Smooth muscle cell (in vitro differentiated cells): ENCODE measurements at regions not wholly inside any gene's neighbourhood (a gene's known extent, or its start where the extent isn't known, plus 50 kb on each side); places are given as distances from the start of the nearest gene placed in this dataset.

ENCODE experiments used
- DNase-seq: peaks from one replicate; lab custom pipeline; 2025; ENCODE audit not compliant: unreplicated experiment; lab: John Stamatoyannopoulos, UW
- H2AFZ ChIP-seq: fragments of 200-600 bp; sonication (generic); 2 replicates; pipeline ENCODE4 v1.6.0; 2016; ENCODE audit warnings: antibody characterized with exemption, low read depth, mild to moderate bottlenecking
- H3F3A ChIP-seq: fragments of 200-600 bp; sonication (generic); 2 replicates; pipeline ENCODE4 v1.6.0; 2017; ENCODE audit warnings: antibody characterized with exemption, low read depth
- H3K27ac ChIP-seq: fragments of 200-600 bp; sonication (generic); 2 replicates; pipeline ENCODE4 v1.5.1; 2016; ENCODE audit warnings: low read depth, mild to moderate bottlenecking
- H3K27me3 ChIP-seq: fragments of 200-600 bp; sonication (generic); 2 replicates; pipeline ENCODE4 v1.6.1; 2016; ENCODE audit warnings: low read depth, mild to moderate bottlenecking
- H3K36me3 ChIP-seq: fragments of 200-600 bp; sonication (generic); 2 replicates; pipeline ENCODE4 v1.5.1; 2016; ENCODE audit warnings: low read depth
- H3K4me1 ChIP-seq: fragments of 200-600 bp; sonication (generic); 2 replicates; pipeline ENCODE4 v1.5.1; 2016; ENCODE audit warnings: low read depth
- H3K4me2 ChIP-seq: fragments of 200-600 bp; sonication (generic); 2 replicates; pipeline ENCODE4 v1.6.0; 2016; ENCODE audit warnings: mild to moderate bottlenecking
- H3K4me3 ChIP-seq: fragments of 200-600 bp; sonication (generic); 2 replicates; pipeline ENCODE4 v1.5.1; 2016; ENCODE audit warnings: mild to moderate bottlenecking
- H3K79me2 ChIP-seq: fragments of 200-600 bp; sonication (generic); 2 replicates; pipeline ENCODE4 v1.6.0; 2016; ENCODE audit warnings: low read depth, mild to moderate bottlenecking
- H3K9ac ChIP-seq: fragments of 200-600 bp; sonication (generic); 2 replicates; pipeline ENCODE4 v1.6.0; 2016; ENCODE audit warnings: low read depth
- H3K9me3 ChIP-seq: fragments of 200-600 bp; sonication (generic); replicated peaks from 2 replicates; pipeline ENCODE4 v1.5.1; 2016; ENCODE audit warnings: low read depth
- H4K20me1 ChIP-seq: fragments of 200-600 bp; sonication (generic); 2 replicates; pipeline ENCODE4 v1.6.0; 2016; ENCODE audit warnings: low read depth
- WGBS: methylation state at CpG from one replicate; pipeline ENCODE4 v1.1.7; 2016; ENCODE audit warnings: low lambda C conversion rate; 5-methylcytosine and 5-hydroxymethylcytosine counted together
- TF ChIP-seq, protein P1 (sequence below): fragments of 200-600 bp; sonication (generic); IDR thresholded peaks from 2 replicates; pipeline ENCODE4 v1.5.1; 2017; ENCODE audit warnings: borderline replicate concordance, mild to moderate bottlenecking, antibody characterized with exemption; ENCODE audit not compliant: insufficient read depth, poor library complexity, severe bottlenecking

DNA sequence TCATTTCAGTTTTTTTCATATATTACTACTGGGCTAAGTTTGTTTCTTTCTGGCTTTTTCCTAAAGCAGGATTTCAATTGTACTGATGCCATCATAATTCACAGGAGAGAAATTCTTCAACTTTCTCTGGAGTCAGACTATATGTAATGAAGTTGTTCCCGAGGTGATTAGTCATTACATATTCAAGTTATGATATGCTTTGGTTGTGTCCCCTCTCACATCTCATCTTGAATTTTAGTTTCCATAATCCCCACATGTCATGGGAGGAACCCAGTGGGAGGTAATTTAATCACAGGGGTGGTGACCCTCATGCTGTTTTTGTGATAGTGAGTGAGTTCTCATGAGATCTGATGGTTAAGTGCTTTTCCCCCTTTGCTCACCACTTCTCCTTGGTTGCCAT lies 227.5 kb upstream of the LRIG3 start:
- WGBS, result 86% methylated on average over 1 of the region's 1 CpG

DNA sequence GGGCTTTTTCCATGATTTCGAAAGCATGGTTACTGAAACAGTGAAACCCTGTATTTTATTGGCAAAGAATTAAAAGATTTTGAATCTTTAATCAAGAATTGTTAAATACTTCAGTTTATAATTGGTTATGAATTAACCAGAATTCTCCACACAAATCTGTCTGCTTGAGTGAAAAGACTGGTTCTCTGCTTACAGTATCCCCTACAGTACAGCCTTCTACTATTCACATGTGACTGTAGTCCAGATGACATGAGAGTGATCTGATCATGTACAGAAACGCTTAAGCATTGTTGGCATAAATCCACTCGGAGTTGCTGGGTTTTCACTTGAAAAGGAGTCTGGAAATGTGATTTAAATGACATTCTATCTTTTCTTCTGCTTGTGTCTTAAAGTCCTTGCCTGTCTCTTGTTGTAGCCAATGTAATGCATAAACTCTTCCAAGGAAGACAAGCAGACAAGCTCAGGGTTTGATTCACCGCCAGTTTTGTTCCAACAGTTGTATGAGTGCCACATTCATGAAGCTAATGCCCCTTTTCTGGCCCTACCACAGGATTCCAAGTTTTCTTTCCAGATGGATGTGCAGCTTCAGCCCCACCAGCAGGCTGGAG lies 222.0 kb upstream of the LRIG3 start:
- no peaks in the 10 kb centered on the region for H3K27me3 ChIP-seq
- DNase-seq, result no peak
- no peak overlapping the region for H3K4me2 ChIP-seq
- no peaks in the 10 kb centered on the region for H3K9me3 ChIP-seq
- no peaks in the 10 kb centered on the region for H3K4me1 ChIP-seq
- no peaks in the 10 kb centered on the region for H3K79me2 ChIP-seq
- H2AFZ ChIP-seq, result no peak overlapping the region
- H4K20me1 ChIP-seq, result no peaks in the 10 kb centered on the region
- H3K36me3 ChIP-seq, result no peaks in the 10 kb centered on the region
- H3F3A ChIP-seq, result no peaks in the 10 kb centered on the region
- TF ChIP-seq, protein P1, sequence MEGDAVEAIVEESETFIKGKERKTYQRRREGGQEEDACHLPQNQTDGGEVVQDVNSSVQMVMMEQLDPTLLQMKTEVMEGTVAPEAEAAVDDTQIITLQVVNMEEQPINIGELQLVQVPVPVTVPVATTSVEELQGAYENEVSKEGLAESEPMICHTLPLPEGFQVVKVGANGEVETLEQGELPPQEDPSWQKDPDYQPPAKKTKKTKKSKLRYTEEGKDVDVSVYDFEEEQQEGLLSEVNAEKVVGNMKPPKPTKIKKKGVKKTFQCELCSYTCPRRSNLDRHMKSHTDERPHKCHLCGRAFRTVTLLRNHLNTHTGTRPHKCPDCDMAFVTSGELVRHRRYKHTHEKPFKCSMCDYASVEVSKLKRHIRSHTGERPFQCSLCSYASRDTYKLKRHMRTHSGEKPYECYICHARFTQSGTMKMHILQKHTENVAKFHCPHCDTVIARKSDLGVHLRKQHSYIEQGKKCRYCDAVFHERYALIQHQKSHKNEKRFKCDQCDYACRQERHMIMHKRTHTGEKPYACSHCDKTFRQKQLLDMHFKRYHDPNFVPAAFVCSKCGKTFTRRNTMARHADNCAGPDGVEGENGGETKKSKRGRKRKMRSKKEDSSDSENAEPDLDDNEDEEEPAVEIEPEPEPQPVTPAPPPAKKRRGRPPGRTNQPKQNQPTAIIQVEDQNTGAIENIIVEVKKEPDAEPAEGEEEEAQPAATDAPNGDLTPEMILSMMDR, result no peak
- no peak overlapping the region for H3K4me3 ChIP-seq
- H3K9ac ChIP-seq, result no peak overlapping the region
- H3K27ac ChIP-seq, result no peak overlapping the region
- WGBS, result 82% methylated on average over 4 of the region's 4 CpGs

More for the DNA sequence above, 227.5 kb upstream of the LRIG3 start:
- Histone ChIP-seq H3K4me3 (no peak overlapping the region), H3K27ac (no peak overlapping the region), H3K36me3 (no peaks in the 10 kb centered on the region), H3K27me3 (no peaks in the 10 kb centered on the region), H3K9ac (no peak overlapping the region), H3K4me1 (no peaks in the 10 kb centered on the region), H3K79me2 (no peaks in the 10 kb centered on the region), H3K4me2 (no peak overlapping the region), H3K9me3 (no peaks in the 10 kb centered on the region), H4K20me1 (no peaks in the 10 kb centered on the region), H2AFZ (no peak overlapping the region), H3F3A (no peaks in the 10 kb centered on the region)
- TF ChIP-seq, protein P1, result no peak
- DNase-seq, result no peak

DNA sequence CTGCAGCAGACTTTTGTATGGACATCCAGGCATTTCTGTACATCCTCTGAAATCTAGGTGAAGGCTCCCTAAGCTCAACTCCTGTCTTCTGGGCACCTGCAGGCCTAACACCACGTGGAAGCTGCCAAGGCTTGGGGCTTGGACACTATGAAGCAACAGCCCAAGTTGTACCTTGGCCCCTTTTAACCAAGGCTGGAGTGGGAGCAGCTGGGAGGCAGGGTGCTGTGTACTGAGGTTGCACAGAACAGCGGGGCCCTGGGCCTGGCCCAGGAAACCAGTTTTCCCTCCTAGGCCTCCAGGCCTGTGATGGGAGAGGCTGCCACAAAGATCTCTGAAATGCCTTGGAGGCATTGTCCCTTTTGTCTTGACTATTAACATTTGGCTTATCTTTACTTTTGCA lies 214.4 kb upstream of the LRIG3 start:
- no peaks in the 10 kb centered on the region for H3K27me3 ChIP-seq
- no peak overlapping the region for H3K27ac ChIP-seq
- no peak overlapping the region for H3K4me3 ChIP-seq
- H3K36me3 ChIP-seq, result no peaks in the 10 kb centered on the region
- no peak overlapping the region for H2AFZ ChIP-seq
- no peak overlapping the region for H3K9ac ChIP-seq
- peaks cover 13% of the 10 kb centered on the region for H3K4me1 ChIP-seq
- no peaks in the 10 kb centered on the region for H4K20me1 ChIP-seq
- no peaks in the 10 kb centered on the region for H3F3A ChIP-seq
- no peaks in the 10 kb centered on the region for H3K79me2 ChIP-seq
- TF ChIP-seq, protein P1, result no peak
- 40% methylated on average over 2 of the region's 2 CpGs for WGBS
- DNase-seq, result no peak
- H3K4me2 ChIP-seq, result no peak overlapping the region
- H3K9me3 ChIP-seq, result no peaks in the 10 kb centered on the region

DNA sequence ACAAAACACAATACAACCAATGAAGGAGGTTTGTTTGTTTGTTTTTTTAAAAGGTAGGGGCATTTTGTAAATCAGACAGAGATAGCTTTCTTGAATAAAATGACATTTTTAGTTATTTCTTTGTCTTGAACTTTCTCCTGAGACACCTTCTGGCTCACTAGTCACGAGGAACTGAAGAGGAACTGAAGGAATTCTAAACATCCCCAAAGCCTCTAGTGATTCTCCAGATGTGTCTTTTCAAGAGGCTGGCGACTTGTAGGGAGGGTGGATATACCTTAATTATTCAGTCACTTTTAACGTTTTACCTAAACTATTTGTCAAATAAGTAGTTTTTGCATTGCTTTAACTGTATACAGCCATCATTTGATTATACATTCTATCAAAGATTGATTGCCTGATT lies 211.2 kb upstream of the LRIG3 start:
- no peak for DNase-seq
- no peak overlapping the region for H3K27ac ChIP-seq
- no peaks in the 10 kb centered on the region for H3K79me2 ChIP-seq
- peaks cover 13% of the 10 kb centered on the region for H3K4me1 ChIP-seq
- no peak overlapping the region for H2AFZ ChIP-seq
- no peaks in the 10 kb centered on the region for H3K36me3 ChIP-seq
- no peaks in the 10 kb centered on the region for H3K27me3 ChIP-seq
- no peaks in the 10 kb centered on the region for H3F3A ChIP-seq
- H3K4me2 ChIP-seq, result no peak overlapping the region
- no peaks in the 10 kb centered on the region for H4K20me1 ChIP-seq
- no peak overlapping the region for H3K4me3 ChIP-seq
- H3K9ac ChIP-seq, result no peak overlapping the region
- TF ChIP-seq, protein P1, result no peak
- H3K9me3 ChIP-seq, result no peaks in the 10 kb centered on the region
- WGBS, result 48% methylated on average over 3 of the region's 3 CpGs
